GM12891 (cell line): ENCODE measurements at regions not wholly inside any gene's neighbourhood (a gene's known extent, or its start where the extent isn't known, plus 50 kb on each side); places are given as distances from the start of the nearest gene placed in this dataset.

Experiments used
- DNase-seq: peaks from one replicate; pipeline ENCODE4 v3.0.0; 2011; ENCODE audit warnings: low spot score; ENCODE audit not compliant: insufficient read length
- FAIRE-seq: peaks from 2 replicates; lab custom pipeline; 2011; peaks lifted over from hg19 to GRCh38; lab: Jason Lieb, UNC
- PAX5 ChIP-seq: IDR thresholded peaks from 2 replicates; pipeline ENCODE4 v1.6.1; 2011; ENCODE audit warnings: low read length, moderate library complexity, mild to moderate bottlenecking; ENCODE audit not compliant: insufficient read depth, severe bottlenecking
- POLR2A ChIP-seq: IDR thresholded peaks from 2 replicates; pipeline ENCODE4 v1.6.1; 2011; ENCODE audit warnings: low read depth, low read length, control low read depth
- POLR2AphosphoS5 ChIP-seq: IDR thresholded peaks from 2 replicates; pipeline ENCODE4 v1.6.1; 2011; ENCODE audit warnings: low read depth, low read length, control low read depth
- POU2F2 ChIP-seq: IDR thresholded peaks from 2 replicates; pipeline ENCODE4 v1.6.1; 2011; ENCODE audit warnings: low read depth, mild to moderate bottlenecking, control low read depth, low read length, moderate library complexity
- SPI1 ChIP-seq: IDR thresholded peaks from 2 replicates; pipeline ENCODE4 v1.6.1; 2011; ENCODE audit warnings: low read depth, low read length, control low read depth
- TAF1 ChIP-seq: IDR thresholded peaks from 2 replicates; pipeline ENCODE4 v1.6.1; 2011; ENCODE audit warnings: low read depth, low read length, control low read depth

- no peak for TF ChIP-seq POU2F2
- no peak for TF ChIP-seq POLR2A
- no peak for TF ChIP-seq TAF1
- no peak for TF ChIP-seq SPI1
- no peak for TF ChIP-seq PAX5
- no peak for TF ChIP-seq POLR2AphosphoS5
- no peak for DNase-seq
- no peak for FAIRE-seq
These were observed 312.9 kb upstream of the PRR16 start for GRCh38 chr5:120151181-120151580.

GRCh38 chr5:120151825-120152224, 312.3 kb upstream of the PRR16 start:
- DNase-seq (no peak), FAIRE-seq (no peak)
- TF ChIP-seq PAX5 (no peak), TAF1 (no peak), POLR2AphosphoS5 (no peak), SPI1 (no peak), POLR2A (no peak), POU2F2 (no peak)

GRCh38 chr5:120152472-120152871, 311.6 kb upstream of the PRR16 start:
- DNase-seq (no peak), FAIRE-seq (no peak)
- TF ChIP-seq POU2F2 (no peak), SPI1 (no peak), PAX5 (no peak), POLR2A (no peak), TAF1 (no peak), POLR2AphosphoS5 (no peak)

- DNase-seq = no peak
- no peak for FAIRE-seq
- TF ChIP-seq SPI1 (no peak), POU2F2 (no peak), POLR2AphosphoS5 (no peak), PAX5 (no peak), TAF1 (no peak), POLR2A (no peak)
These were observed 311.2 kb upstream of the PRR16 start for GRCh38 chr5:120152931-120153330.

GRCh38 chr5:120153551-120153950, 310.5 kb upstream of the PRR16 start:
- TF ChIP-seq POLR2AphosphoS5 = no peak
- no peak for TF ChIP-seq TAF1
- TF ChIP-seq POU2F2 = no peak
- no peak for TF ChIP-seq POLR2A
- TF ChIP-seq SPI1 = no peak
- TF ChIP-seq PAX5 = no peak
- FAIRE-seq (no peak), DNase-seq (no peak)

GRCh38 chr5:120155873-120156272, 308.2 kb upstream of the PRR16 start:
- DNase-seq = no peak
- TF ChIP-seq POLR2A = no peak
- no peak for TF ChIP-seq SPI1
- TF ChIP-seq POU2F2 = no peak
- no peak for TF ChIP-seq POLR2AphosphoS5
- TF ChIP-seq PAX5 = no peak
- no peak for TF ChIP-seq TAF1
- no peak for FAIRE-seq

- no peak for TF ChIP-seq POU2F2
- TF ChIP-seq SPI1 = no peak
- TF ChIP-seq PAX5 = no peak
- TF ChIP-seq TAF1 = no peak
- no peak for TF ChIP-seq POLR2A
- no peak for TF ChIP-seq POLR2AphosphoS5
- FAIRE-seq = no peak
- DNase-seq = no peak
These were observed 305.9 kb upstream of the PRR16 start for GRCh38 chr5:120158211-120158610.

- no peak for TF ChIP-seq POLR2AphosphoS5
- TF ChIP-seq POU2F2 = no peak
- TF ChIP-seq POLR2A = no peak
- no peak for TF ChIP-seq SPI1
- TF ChIP-seq PAX5 = no peak
- TF ChIP-seq TAF1 = no peak
- FAIRE-seq (no peak), DNase-seq (no peak)
These were observed 304.9 kb upstream of the PRR16 start for GRCh38 chr5:120159155-120159554.

- TF ChIP-seq TAF1 (no peak), POU2F2 (no peak), PAX5 (no peak), SPI1 (no peak), POLR2AphosphoS5 (no peak), POLR2A (no peak)
- no peak for FAIRE-seq
- DNase-seq = no peak
These were observed 303.8 kb upstream of the PRR16 start for GRCh38 chr5:120160124-120160895.

- DNase-seq (no peak), FAIRE-seq (no peak)
- no peak for TF ChIP-seq TAF1
- TF ChIP-seq POU2F2 = no peak
- TF ChIP-seq POLR2A = no peak
- TF ChIP-seq SPI1 = no peak
- no peak for TF ChIP-seq POLR2AphosphoS5
- no peak for TF ChIP-seq PAX5
These were observed 301.8 kb upstream of the PRR16 start for GRCh38 chr5:120162321-120162720.
